ENCODE measurements at regions not wholly inside any gene's neighbourhood (a gene's known extent, or its start where the extent isn't known, plus 50 kb on each side); places are given as distances from the start of the nearest gene placed in this dataset.

- H3K36me3 ChIP-seq = no peaks in the 10 kb centered on the region
- H3K4me1 ChIP-seq = no peaks in the 10 kb centered on the region
- DNase-seq (ENCODE audit: extremely low spot score in 2 of 2) = no peak
- H3K27ac ChIP-seq = no peak overlapping the region
- H3K9me3 ChIP-seq = no peaks in the 10 kb centered on the region
- no peak for TF ChIP-seq POLR2A (IDR thresholded peaks at IDR 0.05)
- no peak for TF ChIP-seq POLR2AphosphoS5 (IDR thresholded peaks at IDR 0.05; ENCODE audit: insufficient read depth in 1 of 2, low read depth in 1 of 2)
- TF ChIP-seq, protein P1, sequence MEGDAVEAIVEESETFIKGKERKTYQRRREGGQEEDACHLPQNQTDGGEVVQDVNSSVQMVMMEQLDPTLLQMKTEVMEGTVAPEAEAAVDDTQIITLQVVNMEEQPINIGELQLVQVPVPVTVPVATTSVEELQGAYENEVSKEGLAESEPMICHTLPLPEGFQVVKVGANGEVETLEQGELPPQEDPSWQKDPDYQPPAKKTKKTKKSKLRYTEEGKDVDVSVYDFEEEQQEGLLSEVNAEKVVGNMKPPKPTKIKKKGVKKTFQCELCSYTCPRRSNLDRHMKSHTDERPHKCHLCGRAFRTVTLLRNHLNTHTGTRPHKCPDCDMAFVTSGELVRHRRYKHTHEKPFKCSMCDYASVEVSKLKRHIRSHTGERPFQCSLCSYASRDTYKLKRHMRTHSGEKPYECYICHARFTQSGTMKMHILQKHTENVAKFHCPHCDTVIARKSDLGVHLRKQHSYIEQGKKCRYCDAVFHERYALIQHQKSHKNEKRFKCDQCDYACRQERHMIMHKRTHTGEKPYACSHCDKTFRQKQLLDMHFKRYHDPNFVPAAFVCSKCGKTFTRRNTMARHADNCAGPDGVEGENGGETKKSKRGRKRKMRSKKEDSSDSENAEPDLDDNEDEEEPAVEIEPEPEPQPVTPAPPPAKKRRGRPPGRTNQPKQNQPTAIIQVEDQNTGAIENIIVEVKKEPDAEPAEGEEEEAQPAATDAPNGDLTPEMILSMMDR (IDR thresholded peaks at IDR 0.05) = no peak
- H3K4me3 ChIP-seq = no peak overlapping the region
- intact Hi-C loops (cut with DNase I) = no loop called here
- H3K27me3 ChIP-seq = no peaks in the 10 kb centered on the region
These were observed 1155.8 kb downstream of the GRIK2 start for GRCh38 chr6:102549221-102549874.

DNA sequence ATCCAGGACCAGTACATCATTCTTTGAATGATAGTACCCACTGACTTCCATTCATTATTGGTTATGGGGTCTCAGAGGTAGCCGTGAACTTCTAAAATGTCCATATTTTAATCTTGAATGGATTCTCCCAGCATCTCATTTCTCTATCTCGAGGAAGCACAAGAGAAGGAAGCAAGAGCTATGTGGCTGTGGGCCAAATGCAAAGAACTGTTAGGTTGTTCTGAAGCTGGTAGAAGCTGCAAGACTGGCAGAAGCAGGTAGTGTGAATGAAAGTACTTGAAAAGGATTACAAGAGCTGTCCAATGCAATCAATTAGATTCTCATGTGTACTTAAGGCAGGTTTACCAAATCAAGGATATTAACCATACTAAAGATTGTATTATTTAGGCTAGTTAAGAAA lies 1131.8 kb downstream of the GRIK2 start:
- no peak for TF ChIP-seq POLR2A (IDR thresholded peaks at IDR 0.05)
- no peak for TF ChIP-seq POLR2AphosphoS5 (IDR thresholded peaks at IDR 0.05; ENCODE audit: insufficient read depth in 1 of 2, low read depth in 1 of 2)
- TF ChIP-seq, protein P1 (IDR thresholded peaks at IDR 0.05) = no peak
- no peaks in the 10 kb centered on the region for H3K4me1 ChIP-seq
- no peak overlapping the region for H3K4me3 ChIP-seq
- DNase-seq (ENCODE audit: extremely low spot score in 2 of 2) = no peak
- no peak overlapping the region for H3K27ac ChIP-seq
- H3K9me3 ChIP-seq = no peaks in the 10 kb centered on the region
- no peaks in the 10 kb centered on the region for H3K36me3 ChIP-seq
- intact Hi-C loops (cut with DNase I) = no loop called here
- H3K27me3 ChIP-seq = no peaks in the 10 kb centered on the region

DNA sequence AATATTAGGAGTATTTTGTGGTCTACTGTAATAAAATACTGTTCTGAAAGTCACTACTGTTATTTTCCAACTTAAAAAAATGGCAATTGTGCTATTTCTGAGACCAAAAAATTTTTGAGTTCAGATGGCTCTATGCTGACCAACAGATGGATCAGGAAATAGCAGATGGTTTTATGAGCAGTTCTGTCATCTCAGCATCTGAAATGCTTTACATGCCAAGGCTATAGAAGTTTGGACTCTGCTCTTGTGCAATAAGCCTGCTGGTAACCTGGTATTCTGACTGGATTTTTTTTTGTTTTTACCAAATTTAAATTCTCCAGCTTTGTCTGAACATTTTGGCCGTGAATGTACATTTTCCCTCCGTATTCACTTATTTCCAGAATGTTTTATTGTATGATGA lies 1127.5 kb downstream of the GRIK2 start:
- no peaks in the 10 kb centered on the region for H3K27me3 ChIP-seq
- H3K4me3 ChIP-seq = no peak overlapping the region
- no peaks in the 10 kb centered on the region for H3K9me3 ChIP-seq
- DNase-seq (ENCODE audit: extremely low spot score in 2 of 2) = no peak
- no peak overlapping the region for H3K27ac ChIP-seq
- intact Hi-C loops (cut with DNase I) = no loop called here
- TF ChIP-seq, protein P1 (IDR thresholded peaks at IDR 0.05) = no peak
- no peak for TF ChIP-seq POLR2A (IDR thresholded peaks at IDR 0.05)
- TF ChIP-seq POLR2AphosphoS5 (IDR thresholded peaks at IDR 0.05; ENCODE audit: insufficient read depth in 1 of 2, low read depth in 1 of 2) = no peak
- no peaks in the 10 kb centered on the region for H3K36me3 ChIP-seq
- H3K4me1 ChIP-seq = no peaks in the 10 kb centered on the region

DNA sequence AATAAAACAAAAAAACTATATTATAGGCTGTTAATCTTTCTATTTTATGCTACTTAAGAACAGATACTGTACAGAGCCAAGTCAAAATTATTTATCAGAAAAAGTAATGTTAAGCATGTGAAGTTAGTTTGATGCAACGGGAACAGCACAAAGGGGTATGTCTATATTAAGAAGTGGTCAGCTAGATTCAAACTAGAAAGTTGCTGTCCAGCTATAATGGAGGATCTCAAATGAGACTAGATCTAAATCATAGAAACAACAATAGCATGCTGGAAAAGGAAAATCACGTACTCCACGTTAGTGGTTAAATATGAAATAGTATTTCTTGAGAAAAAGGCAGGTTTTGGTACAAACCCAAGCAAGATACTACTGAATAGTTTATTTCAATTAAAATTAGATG lies 1124.0 kb downstream of the GRIK2 start:
- Histone ChIP-seq H3K9me3 (no peaks in the 10 kb centered on the region), H3K27me3 (no peaks in the 10 kb centered on the region), H3K4me1 (no peaks in the 10 kb centered on the region), H3K27ac (no peak overlapping the region), H3K4me3 (no peak overlapping the region), H3K36me3 (no peaks in the 10 kb centered on the region)
- intact Hi-C loops (cut with DNase I) = no loop called here
- no peak for DNase-seq (ENCODE audit: extremely low spot score in 2 of 2)
- TF ChIP-seq, protein P1 (IDR thresholded peaks at IDR 0.05) = no peak
- TF ChIP-seq POLR2AphosphoS5 (IDR thresholded peaks at IDR 0.05; ENCODE audit: insufficient read depth in 1 of 2, low read depth in 1 of 2) (no peak), POLR2A (IDR thresholded peaks at IDR 0.05) (no peak)

GRCh38 chr6:102501615-102502014 lies 1108.1 kb downstream of the GRIK2 start:
- DNase-seq (ENCODE audit: extremely low spot score in 2 of 2) = no peak
- intact Hi-C loops (cut with DNase I) = no loop called here
- no peaks in the 10 kb centered on the region for H3K36me3 ChIP-seq

More at GRCh38 chr6:102501615-102502014, 1108.1 kb downstream of the GRIK2 start:
- Histone ChIP-seq H3K9me3 (no peaks in the 10 kb centered on the region), H3K4me3 (no peak overlapping the region), H3K4me1 (no peaks in the 10 kb centered on the region), H3K27ac (no peak overlapping the region), H3K27me3 (no peaks in the 10 kb centered on the region)
- TF ChIP-seq, protein P1 (IDR thresholded peaks at IDR 0.05) = no peak
- TF ChIP-seq POLR2A (IDR thresholded peaks at IDR 0.05) = no peak
- TF ChIP-seq POLR2AphosphoS5 (IDR thresholded peaks at IDR 0.05; ENCODE audit: insufficient read depth in 1 of 2, low read depth in 1 of 2) = no peak
